ENCODE measurements at regions not wholly inside any gene's neighbourhood (a gene's known extent, or its start where the extent isn't known, plus 50 kb on each side); places are given as distances from the start of the nearest gene placed in this dataset.

GRCh38 chr9:27659001-27659400 is 85.7 kb upstream of the C9orf72 start:
- no CpG with 5 or more reads among the region's 4 CpGs for WGBS, 2 experiments (ENCODE audit: extremely low coverage in 2 of 2, insufficient read length in 1 of 2)
- no peak for ATAC-seq (ENCODE audit: low read depth)

More at GRCh38 chr9:27659001-27659400, 85.7 kb upstream of the C9orf72 start:
- Histone ChIP-seq H4K5ac (ENCODE audit: low read depth, low read length) (no peak overlapping the region), H3K27me3 (ENCODE audit: control insufficient read depth, insufficient read depth, low read length) (no peaks in the 10 kb centered on the region), H3K4me2 (ENCODE audit: low read depth, low read length) (no peak overlapping the region), H2BK20ac (ENCODE audit: low read depth, low read length) (no peak overlapping the region), H3K4ac (ENCODE audit: low read depth, low read length) (no peak overlapping the region), H2AK5ac (ENCODE audit: low read depth, low read length) (no peak overlapping the region), H4K8ac (ENCODE audit: low read depth in 2 of 2, low read length in 2 of 2) (no peak overlapping the region), H2BK15ac (ENCODE audit: low read depth, low read length) (no peak overlapping the region), H3K9ac (ENCODE audit: low read depth, low read length) (no peak overlapping the region), H3K23ac (ENCODE audit: low read depth, low read length) (no peak overlapping the region), H2AK9ac (replicated peaks; ENCODE audit: low read depth, low read length, poor library complexity) (no peak overlapping the region), H4K20me1 (ENCODE audit: insufficient read depth, low read length) (no peaks in the 10 kb centered on the region), H3K9me3 (ENCODE audit: control insufficient read depth, insufficient read depth, low read length) (no peaks in the 10 kb centered on the region), H3K56ac (ENCODE audit: extremely low read depth, insufficient read depth, low read length) (no peak overlapping the region), H3K14ac (replicated peaks; ENCODE audit: low read depth, low read length) (no peak overlapping the region), H3K18ac (ENCODE audit: low read depth, low read length) (no peak overlapping the region), H3K27ac (ENCODE audit: insufficient read depth, low read length) (no peak overlapping the region), H3K9me1 (ENCODE audit: insufficient read depth, low read length) (no peaks in the 10 kb centered on the region; the same call in 1 of the 2 replicates), H2BK5ac (ENCODE audit: low read depth, low read length, poor library complexity, severe bottlenecking) (no peak overlapping the region), H3K36me3 (ENCODE audit: control insufficient read depth, insufficient read depth, low read length) (no peaks in the 10 kb centered on the region), H4K91ac (ENCODE audit: insufficient read depth, low read depth, low read length) (no peak overlapping the region), H3K4me3 (ENCODE audit: insufficient read depth, low read depth, low read length) (no peak overlapping the region), H3K79me1 (ENCODE audit: low read depth in 1 of 2, low read length in 2 of 2) (no peaks in the 10 kb centered on the region), H3K4me1 (ENCODE audit: control insufficient read depth, insufficient read depth, low read length) (no peaks in the 10 kb centered on the region), H2BK120ac (ENCODE audit: low read depth, low read length) (no peak overlapping the region), H2AFZ (replicated peaks; ENCODE audit: low read length, poor library complexity) (no peak overlapping the region)
- DNase-seq: no peak
- dilution Hi-C loops (cut with HindIII; ENCODE audit: low sequenced_read_pairs, unreplicated experiment) (no loop called here), in situ Hi-C loops (cut with MboI; ENCODE audit: low sequenced_read_pairs) (no loop called here), intact Hi-C loops (cut with micrococcal nuclease) (no loop called here)
- ChIA-PET CTCF (no interaction called here), POLR2A (ENCODE audit: unreplicated experiment) (no interaction called here)
- BruUV-seq (replicated peaks): no TSS peak
- no peak for TF ChIP-seq CHD1 (IDR thresholded peaks at IDR 0.05; ENCODE audit: low read depth, low read length)
- TF ChIP-seq POLR2A (IDR thresholded peaks at IDR 0.05; ENCODE audit: low read depth, low read length): no peak
- no peak for TF ChIP-seq MAFK (IDR thresholded peaks at IDR 0.05; ENCODE audit: low read depth, low read length)
- TF ChIP-seq RCOR1 (IDR thresholded peaks at IDR 0.05; ENCODE audit: insufficient replicate concordance, low read length): no peak
- TF ChIP-seq CTCF (conservative IDR thresholded peaks at IDR 0.05; ENCODE audit: low read depth, low read length): no peak
